ENCODE measurements at regions not wholly inside any gene's neighbourhood (a gene's known extent, or its start where the extent isn't known, plus 50 kb on each side); places are given as distances from the start of the nearest gene placed in this dataset.

GRCh38 chr3:187900993-187901755 lies 155.9 kb upstream of the BCL6 start:
- H3K4me1 ChIP-seq (ENCODE audit: control insufficient read depth in 4 of 4, insufficient read depth in 4 of 4, low read length in 3 of 4), result no peaks in the 10 kb centered on the region
- no peak for TF ChIP-seq YY1 (IDR thresholded peaks at IDR 0.05)
- no peak for TF ChIP-seq JUND (IDR thresholded peaks at IDR 0.05)
- TF ChIP-seq GABPA (IDR thresholded peaks at IDR 0.05 in 1 of 2, conservative IDR thresholded peaks at IDR 0.05 in 1 of 2), result no peak
- no peak for TF ChIP-seq FOXA2 (IDR thresholded peaks at IDR 0.05)
- no peak for TF ChIP-seq TAF1 (conservative IDR thresholded peaks at IDR 0.05)
- TF ChIP-seq RAD21 (IDR thresholded peaks at IDR 0.05), result no peak
- WGBS, result 90% methylated on average over 4 of the region's 4 CpGs
- no peak for DNase-seq (ENCODE audit: low spot score)
- no peaks in the 10 kb centered on the region for H3K36me3 ChIP-seq (ENCODE audit: control insufficient read depth in 4 of 4, insufficient read depth in 3 of 4, low read depth in 1 of 4, low read length in 3 of 4)
- H3K27me3 ChIP-seq (ENCODE audit: control insufficient read depth in 4 of 4, insufficient read depth in 4 of 4, low read length in 3 of 4), result no peaks in the 10 kb centered on the region
- no peaks in the 10 kb centered on the region for H3K9me3 ChIP-seq (ENCODE audit: control insufficient read depth in 4 of 4, low read length in 3 of 4)
- H3K4me3 ChIP-seq (ENCODE audit: low read depth in 1 of 3, low read length in 3 of 3), result no peak overlapping the region
- H3K27ac ChIP-seq (ENCODE audit: low read depth in 1 of 2, low read length in 2 of 2), result no peak overlapping the region
- no peak overlapping the region for H3K9ac ChIP-seq (ENCODE audit: low read depth in 1 of 2, low read length in 2 of 2)

- no peak for DNase-seq (ENCODE audit: low spot score)
- H3K9ac ChIP-seq (ENCODE audit: low read depth in 1 of 2, low read length in 2 of 2), result no peak overlapping the region
- no peaks in the 10 kb centered on the region for H3K36me3 ChIP-seq (ENCODE audit: control insufficient read depth in 4 of 4, insufficient read depth in 3 of 4, low read depth in 1 of 4, low read length in 3 of 4)
- H3K27me3 ChIP-seq (ENCODE audit: control insufficient read depth in 4 of 4, insufficient read depth in 4 of 4, low read length in 3 of 4), result no peaks in the 10 kb centered on the region
- 92% methylated on average over 14 of the region's 14 CpGs for WGBS
- H3K4me1 ChIP-seq (ENCODE audit: control insufficient read depth in 4 of 4, insufficient read depth in 4 of 4, low read length in 3 of 4), result no peaks in the 10 kb centered on the region
- TF ChIP-seq CTCF (IDR thresholded peaks at IDR 0.05; ENCODE audit: low read depth, low read length, missing input control), result no peak
- no peak for TF ChIP-seq FOXA2 (IDR thresholded peaks at IDR 0.05)
- TF ChIP-seq SP1 (IDR thresholded peaks at IDR 0.05), result no peak
- no peak for TF ChIP-seq HNF4A (conservative IDR thresholded peaks at IDR 0.05)
- no peak for TF ChIP-seq RXRA (IDR thresholded peaks at IDR 0.05)
- no peak for TF ChIP-seq ZBTB33 (IDR thresholded peaks at IDR 0.05)
- TF ChIP-seq HNF4G (IDR thresholded peaks at IDR 0.05), result no peak
- no peak for TF ChIP-seq ATF3 (IDR thresholded peaks at IDR 0.05)
- TF ChIP-seq MAX (IDR thresholded peaks at IDR 0.05), result no peak
- no peak for TF ChIP-seq FOXA1 (IDR thresholded peaks at IDR 0.05)
- no peak for TF ChIP-seq GABPA (IDR thresholded peaks at IDR 0.05 in 1 of 2, conservative IDR thresholded peaks at IDR 0.05 in 1 of 2)
- TF ChIP-seq RAD21 (IDR thresholded peaks at IDR 0.05), result no peak
- TF ChIP-seq REST (IDR thresholded peaks at IDR 0.05), result no peak
- no peak for TF ChIP-seq EGR1 (IDR thresholded peaks at IDR 0.05; ENCODE audit: low read depth in 2 of 2)
- no peak for TF ChIP-seq NR2F2 (IDR thresholded peaks at IDR 0.05)
- no peak for TF ChIP-seq TAF1 (conservative IDR thresholded peaks at IDR 0.05)
- no peaks in the 10 kb centered on the region for H3K9me3 ChIP-seq (ENCODE audit: control insufficient read depth in 4 of 4, low read length in 3 of 4)
- no peak overlapping the region for H3K4me3 ChIP-seq (ENCODE audit: low read depth in 1 of 3, low read length in 3 of 3)
- H3K27ac ChIP-seq (ENCODE audit: low read depth in 1 of 2, low read length in 2 of 2), result no peak overlapping the region
Measured at GRCh38 chr3:187902041-187902471, 156.8 kb upstream of the BCL6 start.

Data from liver (tissue), 8 donors.